ENCODE measurements at regions not wholly inside any gene's neighbourhood (a gene's known extent, or its start where the extent isn't known, plus 50 kb on each side); places are given as distances from the start of the nearest gene placed in this dataset.

DNA sequence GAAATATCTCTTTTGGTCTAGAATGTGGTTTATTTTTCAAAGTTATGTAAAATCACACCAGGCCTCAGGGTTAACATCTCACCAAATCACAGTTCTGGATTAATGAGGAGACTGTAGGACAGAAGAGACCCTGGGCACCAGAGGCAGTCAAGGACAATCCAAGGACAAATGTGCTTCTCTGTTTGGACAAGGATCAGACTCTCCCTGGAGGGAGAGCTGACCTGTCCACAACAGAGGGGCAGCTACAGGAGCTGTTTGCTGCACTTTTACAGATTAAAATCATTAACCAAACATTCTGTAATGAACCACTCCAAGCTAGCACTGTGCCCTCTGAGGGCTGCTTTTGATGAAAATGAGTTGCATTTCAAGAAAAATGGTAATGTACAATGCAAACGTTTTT lies 690.6 kb upstream of the SLC8A1 start:
- H3K9me3 Mint-ChIP-seq: peaks cover 0 to 2% (median 0%) of the 10 kb centered on the region in 7 donors
- no peak overlapping the region for H2AFZ ChIP-seq (ENCODE audit: insufficient read depth, low read depth, low read length, poor library complexity, severe bottlenecking)
- no peaks in the 10 kb centered on the region for H3K4me1 ChIP-seq (ENCODE audit: control insufficient read depth in 1 of 2, insufficient read depth in 2 of 2, low read length in 2 of 2)
- H3K79me2 ChIP-seq (ENCODE audit: insufficient read depth, low read length): no peaks in the 10 kb centered on the region
- TF ChIP-seq, protein P1, sequence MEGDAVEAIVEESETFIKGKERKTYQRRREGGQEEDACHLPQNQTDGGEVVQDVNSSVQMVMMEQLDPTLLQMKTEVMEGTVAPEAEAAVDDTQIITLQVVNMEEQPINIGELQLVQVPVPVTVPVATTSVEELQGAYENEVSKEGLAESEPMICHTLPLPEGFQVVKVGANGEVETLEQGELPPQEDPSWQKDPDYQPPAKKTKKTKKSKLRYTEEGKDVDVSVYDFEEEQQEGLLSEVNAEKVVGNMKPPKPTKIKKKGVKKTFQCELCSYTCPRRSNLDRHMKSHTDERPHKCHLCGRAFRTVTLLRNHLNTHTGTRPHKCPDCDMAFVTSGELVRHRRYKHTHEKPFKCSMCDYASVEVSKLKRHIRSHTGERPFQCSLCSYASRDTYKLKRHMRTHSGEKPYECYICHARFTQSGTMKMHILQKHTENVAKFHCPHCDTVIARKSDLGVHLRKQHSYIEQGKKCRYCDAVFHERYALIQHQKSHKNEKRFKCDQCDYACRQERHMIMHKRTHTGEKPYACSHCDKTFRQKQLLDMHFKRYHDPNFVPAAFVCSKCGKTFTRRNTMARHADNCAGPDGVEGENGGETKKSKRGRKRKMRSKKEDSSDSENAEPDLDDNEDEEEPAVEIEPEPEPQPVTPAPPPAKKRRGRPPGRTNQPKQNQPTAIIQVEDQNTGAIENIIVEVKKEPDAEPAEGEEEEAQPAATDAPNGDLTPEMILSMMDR (IDR thresholded peaks at IDR 0.05): no peak
- H3K9ac ChIP-seq (ENCODE audit: insufficient read depth, low read length, poor library complexity, severe bottlenecking): no peak overlapping the region
- no peak overlapping the region for H3K4me2 ChIP-seq (replicated peaks; ENCODE audit: extremely low read depth, low read length, poor library complexity, severe bottlenecking)
- H3K4me1 Mint-ChIP-seq: no peaks in the 10 kb centered on the region
- no peak overlapping the region for H3K27ac ChIP-seq (ENCODE audit: low read depth in 1 of 2, low read length in 2 of 2)
- H3K4me3 Mint-ChIP-seq: no peak overlapping the region
- DNase-seq: no peak
- H4K20me1 ChIP-seq (ENCODE audit: insufficient read depth, low read length): no peaks in the 10 kb centered on the region
- no peaks in the 10 kb centered on the region for H3K27me3 ChIP-seq (ENCODE audit: control insufficient read depth in 2 of 2, insufficient read depth in 2 of 2, low read length in 2 of 2)
- WGBS (ENCODE audit: insufficient coverage): 100% methylated on average over 1 of the region's 1 CpG
- peaks cover 0 to 3% (median 0%) of the 10 kb centered on the region in 3 donors for H3K27me3 Mint-ChIP-seq (ENCODE audit: low read depth in 3 of 3)
- no peaks in the 10 kb centered on the region for H3K36me3 Mint-ChIP-seq
- H3K4me3 ChIP-seq (replicated peaks in 1 of 3; ENCODE audit: low read depth in 2 of 3, low read length in 3 of 3): no peak overlapping the region
- H3K36me3 ChIP-seq (replicated peaks in 1 of 2; ENCODE audit: control insufficient read depth in 1 of 2, insufficient read depth in 2 of 2, low read length in 2 of 2): no peaks in the 10 kb centered on the region
- intact Hi-C loops (cut with micrococcal nuclease): no loop called here
- no peak overlapping the region for H3K27ac Mint-ChIP-seq
- H3K9me3 ChIP-seq (replicated peaks in 1 of 2; ENCODE audit: control insufficient read depth in 1 of 2, insufficient read depth in 1 of 2, low read length in 2 of 2): no peaks in the 10 kb centered on the region

GRCh38 chr2:41145066-41145465 lies 693.2 kb upstream of the SLC8A1 start:
- no peaks in the 10 kb centered on the region for H3K36me3 ChIP-seq (replicated peaks in 1 of 2; ENCODE audit: control insufficient read depth in 1 of 2, insufficient read depth in 2 of 2, low read length in 2 of 2)
- no peaks in the 10 kb centered on the region for H3K9me3 ChIP-seq (replicated peaks in 1 of 2; ENCODE audit: control insufficient read depth in 1 of 2, insufficient read depth in 1 of 2, low read length in 2 of 2)
- no peaks in the 10 kb centered on the region for H3K27me3 ChIP-seq (ENCODE audit: control insufficient read depth in 2 of 2, insufficient read depth in 2 of 2, low read length in 2 of 2)
- H3K27ac ChIP-seq (ENCODE audit: low read depth in 1 of 2, low read length in 2 of 2): no peak overlapping the region
- no CpG with 5 or more reads among the region's 1 CpG for WGBS (ENCODE audit: insufficient coverage)
- intact Hi-C loops (cut with micrococcal nuclease): no loop called here
- no peak for DNase-seq
- H3K9ac ChIP-seq (ENCODE audit: insufficient read depth, low read length, poor library complexity, severe bottlenecking): no peak overlapping the region
- H3K4me2 ChIP-seq (replicated peaks; ENCODE audit: extremely low read depth, low read length, poor library complexity, severe bottlenecking): no peak overlapping the region
- no peak overlapping the region for H3K4me3 ChIP-seq (replicated peaks in 1 of 3; ENCODE audit: low read depth in 2 of 3, low read length in 3 of 3)
- no peaks in the 10 kb centered on the region for H3K4me1 ChIP-seq (ENCODE audit: control insufficient read depth in 1 of 2, insufficient read depth in 2 of 2, low read length in 2 of 2)
- no peaks in the 10 kb centered on the region for H4K20me1 ChIP-seq (ENCODE audit: insufficient read depth, low read length)
- TF ChIP-seq, protein P1 (IDR thresholded peaks at IDR 0.05): no peak
- H3K27ac Mint-ChIP-seq: no peak overlapping the region
- no peaks in the 10 kb centered on the region for H3K79me2 ChIP-seq (ENCODE audit: insufficient read depth, low read length)
- no peak overlapping the region for H3K4me3 Mint-ChIP-seq
- peaks cover 0 to 2% (median 0%) of the 10 kb centered on the region in 7 donors for H3K9me3 Mint-ChIP-seq
- no peak overlapping the region for H2AFZ ChIP-seq (ENCODE audit: insufficient read depth, low read depth, low read length, poor library complexity, severe bottlenecking)
- H3K27me3 Mint-ChIP-seq (ENCODE audit: low read depth in 3 of 3): peaks cover 0 to 3% (median 0%) of the 10 kb centered on the region in 3 donors
- H3K4me1 Mint-ChIP-seq: no peaks in the 10 kb centered on the region
- no peaks in the 10 kb centered on the region for H3K36me3 Mint-ChIP-seq
